Keratinocyte (primary cell): ENCODE measurements at regions not wholly inside any gene's neighbourhood (a gene's known extent, or its start where the extent isn't known, plus 50 kb on each side); places are given as distances from the start of the nearest gene placed in this dataset.

Source experiments
- CTCF ChIP-seq, 3 experiments: IDR thresholded peaks in 1 of 3; conservative IDR thresholded peaks in 1 of 3; optimal IDR thresholded peaks in 1 of 3; 2 replicates in 2 of 3; 3 replicates in 1 of 3; pipeline versions ENCODE3 to v1.5.1; 2011; ENCODE audit warnings: low read length in 3 of 3, mild to moderate bottlenecking in 3 of 3, moderate library complexity in 2 of 3, control low read depth in 1 of 3, inconsistent platforms in 1 of 3; ENCODE audit not compliant: insufficient read depth in 2 of 3; ENCODE audit errors: extremely low read depth in 1 of 3
- EZH2 ChIP-seq: IDR thresholded peaks from one replicate; pipeline ENCODE4 v1.6.1; 2012; ENCODE audit warnings: inconsistent platforms, mild to moderate bottlenecking, low read length, moderate library complexity

- TF ChIP-seq CTCF (optimal IDR thresholded peaks at IDR 0.05 in 1 of 3, IDR thresholded peaks at IDR 0.05 in 1 of 3, conservative IDR thresholded peaks at IDR 0.05 in 1 of 3; ENCODE audit: extremely low read depth in 1 of 3, insufficient read depth in 2 of 3, low read length in 3 of 3) (no peak), EZH2 (no peak)
These were observed 220.8 kb upstream of the MARCKS start for GRCh38 chr6:113636357-113636824.
